ENCODE measurements at regions not wholly inside any gene's neighbourhood (a gene's known extent, or its start where the extent isn't known, plus 50 kb on each side); places are given as distances from the start of the nearest gene placed in this dataset.

GRCh38 chr15:81612631-81613030 is 238.6 kb upstream of the TMC3 start:
- H4K20me1 ChIP-seq (ENCODE audit: low read depth) = no peaks in the 10 kb centered on the region
- no peaks in the 10 kb centered on the region for H3K9me3 Mint-ChIP-seq
- no peak overlapping the region for H3K4me2 ChIP-seq
- peaks cover 12% of the 10 kb centered on the region for H3K4me1 Mint-ChIP-seq
- no peak overlapping the region for H3K4me3 Mint-ChIP-seq
- no peak overlapping the region for H3K4me3 ChIP-seq
- no peak overlapping the region for H3K9ac ChIP-seq
- no peaks in the 10 kb centered on the region for H3K27me3 ChIP-seq
- H3K27me3 Mint-ChIP-seq (ENCODE audit: insufficient read depth, low read depth) = peaks cover 11% of the 10 kb centered on the region
- H3K9me3 ChIP-seq (ENCODE audit: low read depth) = no peaks in the 10 kb centered on the region
- H3K36me3 Mint-ChIP-seq = no peaks in the 10 kb centered on the region
- DNase-seq (ENCODE audit: low spot score) = peak; percentile 40
- H3K27ac Mint-ChIP-seq = no peak overlapping the region
- H3K4me1 ChIP-seq = peaks cover 20% of the 10 kb centered on the region
- no peak overlapping the region for H3K27ac ChIP-seq
- H3K79me2 ChIP-seq (ENCODE audit: low read depth) = no peaks in the 10 kb centered on the region
- peaks cover 3% of the 10 kb centered on the region for H3K36me3 ChIP-seq
- no peaks in the 10 kb centered on the region for H3F3A ChIP-seq (ENCODE audit: low read depth)
- no peak for TF ChIP-seq CTCF (IDR thresholded peaks at IDR 0.05)
- TF ChIP-seq EZH2phosphoT487 (IDR thresholded peaks at IDR 0.05) = no peak
- no peak for TF ChIP-seq EZH2 (IDR thresholded peaks at IDR 0.05)
- H2AFZ ChIP-seq (replicated peaks) = no peak overlapping the region

- no peak for TF ChIP-seq EZH2 (IDR thresholded peaks at IDR 0.05)
- TF ChIP-seq EZH2phosphoT487 (IDR thresholded peaks at IDR 0.05) = no peak
- TF ChIP-seq CTCF (IDR thresholded peaks at IDR 0.05) = no peak
- H4K20me1 ChIP-seq (ENCODE audit: low read depth) = no peaks in the 10 kb centered on the region
- peaks cover 20% of the 10 kb centered on the region for H3K4me1 ChIP-seq
- no peak for DNase-seq (ENCODE audit: low spot score)
- no peak overlapping the region for H2AFZ ChIP-seq (replicated peaks)
- no peaks in the 10 kb centered on the region for H3K79me2 ChIP-seq (ENCODE audit: low read depth)
- H3K36me3 ChIP-seq = no peaks in the 10 kb centered on the region
- no peaks in the 10 kb centered on the region for H3K9me3 ChIP-seq (ENCODE audit: low read depth)
- no peak overlapping the region for H3K4me3 ChIP-seq
- H3K9ac ChIP-seq = no peak overlapping the region
- no peak overlapping the region for H3K4me2 ChIP-seq
- no peaks in the 10 kb centered on the region for H3K9me3 Mint-ChIP-seq
- no peak overlapping the region for H3K27ac ChIP-seq
- no peaks in the 10 kb centered on the region for H3F3A ChIP-seq (ENCODE audit: low read depth)
- H3K4me1 Mint-ChIP-seq = peaks cover 12% of the 10 kb centered on the region
- H3K27me3 ChIP-seq = no peaks in the 10 kb centered on the region
- H3K36me3 Mint-ChIP-seq = no peaks in the 10 kb centered on the region
- H3K27me3 Mint-ChIP-seq (ENCODE audit: insufficient read depth, low read depth) = peaks cover 11% of the 10 kb centered on the region
- H3K4me3 Mint-ChIP-seq = no peak overlapping the region
- no peak overlapping the region for H3K27ac Mint-ChIP-seq
Measured at GRCh38 chr15:81611679-81612078, 237.7 kb upstream of the TMC3 start.

GRCh38 chr15:81608309-81608829 is 234.4 kb upstream of the TMC3 start:
- Histone ChIP-seq H3K9me3 (ENCODE audit: low read depth) (no peaks in the 10 kb centered on the region), H3K4me3 (no peak overlapping the region), H3F3A (ENCODE audit: low read depth) (no peaks in the 10 kb centered on the region), H3K27me3 (no peaks in the 10 kb centered on the region), H4K20me1 (ENCODE audit: low read depth) (no peaks in the 10 kb centered on the region), H3K9ac (no peak overlapping the region), H3K79me2 (ENCODE audit: low read depth) (no peaks in the 10 kb centered on the region), H2AFZ (replicated peaks) (no peak overlapping the region), H3K27ac (no peak overlapping the region), H3K36me3 (no peaks in the 10 kb centered on the region), H3K4me1 (peaks cover 20% of the 10 kb centered on the region), H3K4me2 (no peak overlapping the region)
- Mint-ChIP-seq H3K9me3 (peaks cover 2% of the 10 kb centered on the region), H3K27me3 (ENCODE audit: insufficient read depth, low read depth) (peaks cover 8% of the 10 kb centered on the region), H3K27ac (no peak overlapping the region), H3K4me1 (peaks cover 21% of the 10 kb centered on the region), H3K4me3 (no peak overlapping the region), H3K36me3 (no peaks in the 10 kb centered on the region)
- DNase-seq (ENCODE audit: low spot score) = no peak
- TF ChIP-seq EZH2phosphoT487 (IDR thresholded peaks at IDR 0.05) = no peak
- TF ChIP-seq EZH2 (IDR thresholded peaks at IDR 0.05) = no peak
- no peak for TF ChIP-seq CTCF (IDR thresholded peaks at IDR 0.05)

All from neural progenitor cell (in vitro differentiated cells).